ENCODE measurements at regions not wholly inside any gene's neighbourhood (a gene's known extent, or its start where the extent isn't known, plus 50 kb on each side); places are given as distances from the start of the nearest gene placed in this dataset.
A peak's percentile ranks its signal among the peaks of the same experiment; 100 is the strongest.
"Not testable (repeated sequence)": the region's sequence is repeated elsewhere in the genome, so short reads cannot be mapped to it uniquely, and the experiment has no call there.

GRCh38 chr4:159655547-159655946 lies 552.7 kb downstream of the RAPGEF2 start:
- DNase-seq (ENCODE audit: low read depth in 2 of 2) = peak; percentile 18 to 21

DNA sequence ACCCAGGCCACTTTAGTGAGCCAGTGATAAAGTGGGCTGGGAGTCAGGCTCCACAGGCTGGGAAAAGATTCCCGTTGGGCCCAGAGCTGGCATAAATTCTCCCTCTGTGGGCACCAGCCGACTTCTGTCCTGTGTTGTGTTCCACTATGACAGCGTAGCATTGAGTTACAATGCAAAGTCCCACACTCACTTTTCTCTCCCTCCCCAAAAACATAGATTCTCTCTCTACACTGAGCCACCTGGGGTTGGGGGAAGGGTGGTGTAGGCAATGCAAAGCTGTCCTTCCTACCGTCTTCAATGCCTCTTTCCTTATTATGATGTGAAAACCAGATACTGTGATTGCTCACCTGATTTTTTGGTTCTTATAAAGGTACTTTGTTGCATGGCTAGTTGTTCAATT lies 566.2 kb downstream of the RAPGEF2 start:
- no peak for DNase-seq (ENCODE audit: low read depth in 2 of 2)

- DNase-seq (ENCODE audit: low read depth in 2 of 2) = no peak
Observed at GRCh38 chr4:159673221-159673620, 570.3 kb downstream of the RAPGEF2 start.

- DNase-seq (ENCODE audit: low read depth in 2 of 2) = no peak
Observed at GRCh38 chr4:159674241-159674640, 571.4 kb downstream of the RAPGEF2 start.

DNA sequence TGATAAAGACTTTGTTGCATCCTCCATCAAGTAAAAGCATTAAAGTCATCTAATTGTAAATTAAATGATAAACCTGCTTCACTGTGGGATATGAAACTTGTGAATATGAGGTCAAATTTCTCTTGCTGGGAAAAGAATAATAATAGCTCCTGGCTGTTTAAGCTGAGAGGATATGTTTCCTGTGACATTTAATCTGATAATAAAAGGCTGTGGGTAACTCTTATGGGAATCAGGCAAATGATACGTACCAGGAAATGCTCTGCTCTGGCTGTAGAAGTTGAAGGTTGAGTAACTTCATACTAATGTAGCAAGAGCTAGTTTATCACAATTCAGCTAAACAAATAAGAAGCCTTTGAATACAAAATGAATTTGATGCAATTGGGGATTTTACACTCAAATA lies 574.6 kb downstream of the RAPGEF2 start:
- DNase-seq (ENCODE audit: low read depth in 2 of 2) = no peak

- DNase-seq (ENCODE audit: low read depth in 2 of 2) = no peak
Observed at GRCh38 chr4:159682996-159683395, 580.1 kb downstream of the RAPGEF2 start.

- no peak for DNase-seq (ENCODE audit: low read depth in 2 of 2)
Observed at GRCh38 chr4:159684061-159684460, 581.2 kb downstream of the RAPGEF2 start.

- no peak for DNase-seq (ENCODE audit: low read depth in 2 of 2)
Observed at GRCh38 chr4:159685340-159686092, 582.6 kb downstream of the RAPGEF2 start.

DNA sequence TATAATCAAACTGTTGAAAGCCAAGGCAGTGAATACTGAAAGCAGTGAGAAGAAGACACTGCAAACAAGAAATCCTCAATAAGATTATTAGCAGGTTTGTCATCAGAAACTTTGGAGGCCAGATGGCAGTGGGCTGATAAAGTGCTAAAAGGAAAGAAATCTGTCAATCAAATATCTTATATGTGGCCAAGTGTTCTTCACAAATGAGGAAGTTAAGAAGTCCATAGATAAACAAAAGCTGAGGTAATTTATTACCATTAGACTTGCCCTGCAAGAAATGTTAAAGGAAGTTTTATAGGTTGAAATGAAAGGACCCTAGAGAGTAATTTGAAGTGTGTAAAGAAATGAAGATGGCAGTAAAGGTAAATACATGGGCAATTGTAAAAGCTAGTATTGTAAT lies 586.6 kb downstream of the RAPGEF2 start:
- DNase-seq (ENCODE audit: low read depth in 2 of 2) = no peak

GRCh38 chr4:159697322-159698283 lies 594.7 kb downstream of the RAPGEF2 start:
- DNase-seq (ENCODE audit: low read depth in 2 of 2) = no peak

- DNase-seq (ENCODE audit: low read depth in 2 of 2) = no peak
Observed at GRCh38 chr4:159698336-159698735, 595.5 kb downstream of the RAPGEF2 start.

GRCh38 chr4:159702200-159702599 lies 599.3 kb downstream of the RAPGEF2 start:
- DNase-seq (ENCODE audit: low read depth in 2 of 2) = no peak

GRCh38 chr4:159705334-159705733 lies 602.5 kb downstream of the RAPGEF2 start:
- no peak for DNase-seq (ENCODE audit: low read depth in 2 of 2)

DNA sequence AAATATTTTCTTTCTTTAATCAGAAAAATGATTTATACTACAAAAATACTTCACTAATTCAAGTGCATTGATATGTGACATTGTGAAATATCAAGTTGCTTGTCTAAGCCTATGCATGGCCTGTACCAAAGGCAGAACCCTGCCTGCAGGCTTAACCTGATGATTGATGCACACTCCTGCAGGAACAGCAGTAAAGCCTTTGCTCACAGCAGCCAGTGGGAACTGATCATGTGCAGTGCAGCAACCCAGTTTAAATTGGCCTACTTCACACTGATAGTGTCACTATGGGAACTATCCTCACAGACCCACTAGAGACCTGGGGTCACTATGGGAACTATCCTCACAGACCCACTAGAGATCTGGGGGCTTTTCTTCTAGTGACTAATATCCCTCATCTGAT lies 603.8 kb downstream of the RAPGEF2 start:
- DNase-seq (ENCODE audit: low read depth in 2 of 2) = no peak

DNA sequence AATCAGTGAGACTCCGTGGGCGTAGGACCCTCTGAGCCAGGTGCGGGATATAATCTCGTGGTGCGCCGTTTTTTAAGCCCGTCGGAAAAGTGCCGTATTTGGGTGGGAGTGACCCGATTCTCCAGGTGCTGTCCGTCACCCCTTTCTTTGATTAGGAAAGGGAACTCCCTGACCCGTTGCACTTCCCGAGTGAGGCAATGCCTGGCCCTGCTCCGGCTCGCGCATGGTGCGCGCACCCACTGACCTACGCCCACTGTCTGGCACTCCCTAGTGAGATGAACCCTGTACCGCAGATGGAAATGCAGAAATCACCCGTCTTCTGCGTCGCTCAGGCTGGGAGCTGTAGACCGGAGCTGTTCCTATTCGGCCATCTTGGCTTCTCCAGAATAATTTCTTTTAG lies 612.3 kb downstream of the RAPGEF2 start:
- not testable (repeated sequence) for DNase-seq (ENCODE audit: low read depth in 2 of 2)

DNA sequence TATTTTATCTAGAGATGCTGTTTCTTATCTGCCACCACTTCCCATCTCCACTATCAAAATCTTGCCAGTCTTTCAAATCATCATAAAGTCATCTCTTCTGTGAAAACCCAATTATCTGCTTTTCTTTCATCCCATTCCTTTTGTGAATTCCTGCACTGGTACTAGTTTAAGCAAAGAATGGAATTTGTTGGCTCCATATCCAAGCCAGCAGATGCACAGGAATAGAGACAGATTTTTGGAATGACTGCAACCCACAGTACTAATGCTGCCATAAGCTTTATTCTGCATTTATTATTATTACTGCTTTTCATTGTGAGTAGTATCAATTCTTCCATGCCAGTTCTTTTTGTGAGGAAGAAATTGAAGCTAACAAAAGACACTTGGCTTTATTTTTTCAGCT lies 616.7 kb downstream of the RAPGEF2 start:
- no peak for DNase-seq (ENCODE audit: low read depth in 2 of 2)

DNA sequence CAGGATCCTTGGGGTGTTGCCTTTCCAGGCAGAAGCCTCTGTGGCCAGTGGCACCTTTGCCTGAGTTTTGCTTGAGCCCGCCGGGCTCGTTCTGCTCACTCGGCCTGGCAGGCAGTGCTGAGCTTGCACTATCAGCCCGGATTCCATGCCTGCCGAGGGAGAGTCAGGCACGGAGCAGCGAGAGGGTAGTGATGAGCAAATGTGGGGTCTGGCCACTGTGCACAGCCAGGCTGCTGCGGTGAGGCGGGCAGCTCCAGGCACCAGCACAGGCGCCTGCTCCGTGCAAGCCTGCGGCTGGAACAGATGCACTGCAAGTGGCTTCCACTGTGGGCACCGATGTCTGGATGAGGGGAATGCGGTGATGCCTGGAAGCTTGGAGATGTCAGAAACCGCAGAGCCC lies 619.2 kb downstream of the RAPGEF2 start:
- no peak for DNase-seq (ENCODE audit: low read depth in 2 of 2)

DNA sequence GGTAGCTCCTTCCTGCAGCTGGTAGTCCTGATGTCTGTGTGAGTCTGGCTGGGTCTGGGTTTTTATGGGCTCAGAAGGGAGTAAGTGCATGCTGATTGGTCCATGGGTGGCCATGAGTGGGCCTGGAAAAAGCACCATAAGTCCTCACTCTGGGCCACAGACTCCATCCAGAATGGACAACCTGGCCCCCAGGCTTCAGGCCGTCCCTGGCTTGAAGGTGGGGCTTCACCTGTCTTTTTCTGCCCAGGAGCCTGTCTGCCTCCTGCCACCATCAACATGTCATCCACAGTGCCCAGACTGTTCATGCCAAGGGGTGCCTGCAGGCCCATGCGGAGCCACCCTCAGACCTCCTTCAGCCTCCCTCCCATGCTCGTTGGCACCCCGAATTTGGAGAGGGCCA lies 620.0 kb downstream of the RAPGEF2 start:
- no peak for DNase-seq (ENCODE audit: low read depth in 2 of 2)

DNA sequence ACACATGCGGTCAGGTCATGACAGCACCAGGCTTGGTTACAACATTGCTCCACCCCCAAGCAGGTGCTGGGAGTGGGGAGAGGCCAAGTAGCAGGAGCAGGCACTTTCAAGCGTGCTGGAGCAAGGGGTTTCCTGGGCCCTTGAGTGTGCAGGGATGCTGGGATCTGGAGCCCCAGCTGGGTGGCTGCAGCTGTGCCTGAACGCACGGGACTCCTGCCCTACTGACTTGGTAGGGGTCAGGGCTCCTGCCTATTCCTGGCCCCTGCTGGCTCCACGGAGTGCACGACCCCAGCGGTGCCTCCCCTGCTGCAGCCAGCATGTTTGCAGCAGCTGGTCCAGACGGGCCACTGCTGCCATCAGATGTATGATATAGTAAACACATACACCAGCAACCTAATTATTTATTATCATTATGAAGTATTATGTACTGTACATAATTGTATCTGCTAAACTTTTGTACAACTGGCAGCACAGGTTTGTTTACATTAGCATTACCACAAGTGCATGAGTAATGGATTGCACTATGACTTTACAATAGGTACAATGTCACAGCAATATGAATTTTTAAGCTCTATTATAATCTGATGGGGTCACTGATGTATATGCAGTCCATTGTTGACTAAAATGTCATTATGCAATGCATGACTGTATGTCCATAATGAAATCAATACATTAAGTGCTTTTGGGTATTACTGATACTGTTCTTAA lies 620.6 kb downstream of the RAPGEF2 start:
- no peak for DNase-seq (ENCODE audit: low read depth in 2 of 2)

DNA sequence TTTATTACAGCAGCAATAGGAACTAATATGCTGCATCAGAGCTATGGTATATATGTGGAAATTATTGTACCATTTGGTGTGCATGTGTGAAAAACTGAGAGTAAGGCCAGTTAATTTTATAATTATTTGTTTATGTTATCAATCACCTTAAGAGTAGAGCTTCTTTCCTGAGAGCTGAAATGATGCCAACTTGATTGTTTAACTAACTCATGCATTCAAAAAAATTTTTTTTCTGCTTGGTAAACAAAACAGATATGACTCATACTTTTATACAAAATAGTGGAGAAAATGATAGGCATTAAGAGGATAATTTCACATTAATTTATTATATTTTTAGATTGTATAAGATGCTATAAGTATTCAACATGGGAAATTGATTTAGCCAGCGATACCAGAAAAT lies 622.7 kb downstream of the RAPGEF2 start:
- no peak for DNase-seq (ENCODE audit: low read depth in 2 of 2)

DNA sequence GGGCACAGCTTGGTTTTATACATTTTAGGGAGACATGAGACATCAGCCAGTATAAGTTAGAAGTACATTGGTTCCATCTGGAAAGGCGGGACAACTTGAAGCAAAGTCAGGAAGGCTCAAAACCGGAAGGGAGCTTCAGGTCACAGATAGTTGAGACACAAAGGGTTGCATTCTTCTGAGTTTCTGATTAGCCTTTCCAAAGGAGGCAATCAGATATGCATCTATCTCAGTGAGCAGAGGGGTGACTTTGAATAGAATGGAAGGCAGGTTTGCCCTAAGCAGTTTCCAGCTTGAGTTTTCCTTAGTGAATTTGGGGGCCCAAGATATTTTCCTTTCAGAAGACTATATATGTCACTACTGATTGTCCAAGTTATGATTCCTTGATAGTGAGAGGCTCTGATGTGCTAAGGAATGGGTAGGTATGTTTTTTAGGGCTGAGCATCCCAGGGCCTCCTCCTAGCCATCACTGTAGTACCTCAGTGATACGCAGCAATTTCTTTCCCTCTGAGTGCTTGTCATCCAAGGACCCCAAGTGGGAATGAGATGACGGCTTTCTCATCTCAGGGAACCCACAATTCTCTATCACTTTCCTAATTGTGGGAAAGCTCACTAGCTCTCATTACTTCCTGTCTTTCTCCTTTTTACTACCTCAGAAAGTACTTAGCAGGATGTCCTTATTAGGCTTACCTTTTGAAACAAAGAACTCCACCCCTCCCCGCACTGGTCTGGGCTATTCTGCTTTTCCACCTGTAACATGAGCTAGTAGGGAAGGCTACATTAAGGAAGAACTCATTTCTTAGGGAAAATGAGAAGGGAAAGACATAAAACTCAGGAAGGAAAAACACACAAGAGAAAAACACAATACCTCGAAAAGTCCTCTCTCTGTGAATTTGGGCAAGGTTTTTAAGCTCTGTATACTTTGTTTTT lies 632.7 kb downstream of the RAPGEF2 start:
- no peak for DNase-seq (ENCODE audit: low read depth in 2 of 2)
